ENCODE measurements at regions not wholly inside any gene's neighbourhood (a gene's known extent, or its start where the extent isn't known, plus 50 kb on each side); places are given as distances from the start of the nearest gene placed in this dataset.

DNA sequence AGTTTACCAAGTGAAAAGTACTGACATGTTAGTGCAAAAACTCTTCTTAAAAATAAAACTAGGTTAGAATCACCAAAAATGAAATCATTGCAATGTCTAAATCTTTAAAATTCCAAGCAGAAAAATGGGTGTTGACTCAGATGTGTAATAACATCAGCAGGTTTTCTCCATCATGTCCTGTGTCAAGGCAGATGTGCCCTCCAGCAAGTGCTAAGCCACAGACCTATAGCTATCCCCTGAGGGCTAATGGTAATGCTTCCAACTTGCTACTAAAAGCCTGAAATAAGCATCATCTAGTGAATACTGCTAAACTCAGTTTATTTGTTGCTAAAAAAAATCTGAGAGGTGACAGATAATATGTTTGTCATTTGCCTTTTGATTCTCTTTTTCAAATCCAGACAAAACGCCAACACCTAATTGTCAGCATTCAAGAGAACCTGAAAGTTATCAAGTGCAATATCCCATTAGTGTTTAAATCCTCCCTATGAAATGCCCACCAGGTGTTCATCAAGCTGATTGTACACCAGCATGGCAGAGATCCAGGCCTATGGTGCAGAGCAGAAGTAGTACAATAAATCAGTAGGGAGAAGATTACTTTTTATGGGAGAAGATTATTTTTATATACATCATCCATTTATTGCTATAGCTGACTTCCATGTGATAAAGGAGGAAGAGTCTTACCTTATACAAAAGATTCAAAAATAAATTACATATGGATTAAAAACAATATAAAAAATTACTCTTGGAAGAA is 55.1 kb upstream of the SYT9 start:
- no peaks in the 10 kb centered on the region for H3K36me3 Mint-ChIP-seq (ENCODE audit: low read depth)
- no peak overlapping the region for H3K4me3 Mint-ChIP-seq
- TF ChIP-seq, protein P1, sequence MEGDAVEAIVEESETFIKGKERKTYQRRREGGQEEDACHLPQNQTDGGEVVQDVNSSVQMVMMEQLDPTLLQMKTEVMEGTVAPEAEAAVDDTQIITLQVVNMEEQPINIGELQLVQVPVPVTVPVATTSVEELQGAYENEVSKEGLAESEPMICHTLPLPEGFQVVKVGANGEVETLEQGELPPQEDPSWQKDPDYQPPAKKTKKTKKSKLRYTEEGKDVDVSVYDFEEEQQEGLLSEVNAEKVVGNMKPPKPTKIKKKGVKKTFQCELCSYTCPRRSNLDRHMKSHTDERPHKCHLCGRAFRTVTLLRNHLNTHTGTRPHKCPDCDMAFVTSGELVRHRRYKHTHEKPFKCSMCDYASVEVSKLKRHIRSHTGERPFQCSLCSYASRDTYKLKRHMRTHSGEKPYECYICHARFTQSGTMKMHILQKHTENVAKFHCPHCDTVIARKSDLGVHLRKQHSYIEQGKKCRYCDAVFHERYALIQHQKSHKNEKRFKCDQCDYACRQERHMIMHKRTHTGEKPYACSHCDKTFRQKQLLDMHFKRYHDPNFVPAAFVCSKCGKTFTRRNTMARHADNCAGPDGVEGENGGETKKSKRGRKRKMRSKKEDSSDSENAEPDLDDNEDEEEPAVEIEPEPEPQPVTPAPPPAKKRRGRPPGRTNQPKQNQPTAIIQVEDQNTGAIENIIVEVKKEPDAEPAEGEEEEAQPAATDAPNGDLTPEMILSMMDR (IDR thresholded peaks at IDR 0.05; ENCODE audit: unreplicated experiment in 3 of 3): no peak
- no peak overlapping the region for H3K27ac Mint-ChIP-seq
- H3K27me3 Mint-ChIP-seq (ENCODE audit: low read depth): no peaks in the 10 kb centered on the region
- no peaks in the 10 kb centered on the region for H3K9me3 Mint-ChIP-seq
- H3K4me1 Mint-ChIP-seq: no peaks in the 10 kb centered on the region

DNA sequence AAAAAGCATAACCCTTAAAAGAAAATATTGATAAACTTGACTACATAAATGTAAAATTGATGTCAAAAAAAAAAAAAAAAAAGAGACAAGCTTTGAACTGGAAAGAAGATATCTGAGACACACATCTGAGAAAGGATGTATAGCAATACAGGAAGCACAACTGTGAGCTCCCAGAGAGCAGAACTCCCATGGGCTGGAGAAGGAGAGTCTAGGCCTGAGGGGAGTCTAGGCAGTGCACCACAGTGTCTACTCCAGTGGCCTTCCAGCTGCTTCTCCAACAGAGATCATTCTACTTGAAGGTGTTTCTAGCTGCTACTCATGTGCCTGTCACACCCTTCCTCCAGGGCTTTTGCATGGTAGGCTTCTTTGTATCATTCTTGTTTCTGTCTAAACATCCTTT is 54.2 kb upstream of the SYT9 start:
- Mint-ChIP-seq H3K4me3 (no peak overlapping the region), H3K4me1 (no peaks in the 10 kb centered on the region), H3K9me3 (no peaks in the 10 kb centered on the region), H3K27ac (no peak overlapping the region), H3K27me3 (ENCODE audit: low read depth) (no peaks in the 10 kb centered on the region), H3K36me3 (ENCODE audit: low read depth) (no peaks in the 10 kb centered on the region)
- TF ChIP-seq, protein P1 (IDR thresholded peaks at IDR 0.05; ENCODE audit: unreplicated experiment in 3 of 3): no peak

Measured in nephron (organoid).